SU-DHL-6 (cell line): ENCODE measurements at regions not wholly inside any gene's neighbourhood (a gene's known extent, or its start where the extent isn't known, plus 50 kb on each side); places are given as distances from the start of the nearest gene placed in this dataset.

Experiments used
- CTCF ChIP-seq: fragments of 200-600 bp; sonication (generic); IDR thresholded peaks from one replicate; pipeline ENCODE4 v1.5.1; 2017; ENCODE audit warnings: antibody characterized with exemption, mild to moderate bottlenecking, low read length, moderate library complexity; ENCODE audit not compliant: insufficient read depth, poor library complexity, severe bottlenecking
- EZH2phosphoT487 ChIP-seq: fragments of 200-600 bp; sonication (generic), shearing (Covaris generic); conservative IDR thresholded peaks from 2 replicates; pipeline ENCODE4 v1.6.1; 2018; ENCODE audit warnings: mild to moderate bottlenecking, antibody characterized with exemption, low read length, moderate library complexity, mixed read lengths

DNA sequence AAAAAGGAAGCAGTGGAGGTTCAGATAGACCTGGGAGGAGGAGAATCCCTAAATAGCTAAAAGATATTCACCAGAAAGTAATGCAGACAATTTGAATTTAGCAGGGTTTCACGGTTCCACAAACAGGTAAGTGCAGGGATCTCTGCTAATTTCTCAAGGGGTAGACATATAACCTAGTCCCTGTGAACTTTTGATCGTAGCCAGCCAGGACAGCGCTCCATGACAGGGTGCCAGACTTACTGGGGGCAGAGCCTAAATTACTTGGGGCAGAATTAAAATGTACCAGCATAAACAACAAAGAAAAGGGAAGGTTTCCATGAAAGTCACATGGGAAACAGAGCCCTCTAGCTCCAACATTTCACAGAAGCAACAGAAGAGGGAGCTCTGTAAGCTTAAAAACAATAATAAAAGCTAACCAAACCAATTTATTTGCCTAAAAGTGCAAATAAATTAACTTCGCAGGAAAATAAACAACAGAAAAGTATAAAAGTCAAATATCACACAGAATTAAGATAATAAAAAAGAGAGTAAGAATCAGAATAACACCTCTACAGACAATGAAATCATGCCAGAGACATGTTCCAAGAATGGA is 198.3 kb downstream of the DUSP10 start:
- no peak for TF ChIP-seq CTCF
- TF ChIP-seq EZH2phosphoT487: no peak
